CD4-positive, alpha-beta memory T cell (primary cell): ENCODE measurements at regions not wholly inside any gene's neighbourhood (a gene's known extent, or its start where the extent isn't known, plus 50 kb on each side); places are given as distances from the start of the nearest gene placed in this dataset.

Experiments
- CTCF ChIA-PET: fragments of 350-600 bp; sonication (Branson Sonifier 250); formaldehyde crosslinking; loops from one replicate; lab custom pipeline; 2021; ENCODE audit warnings: inconsistent platforms; ENCODE audit not compliant: partially characterized antibody; lab: Charles Lee
- POLR2A ChIA-PET: fragments of 350-600 bp; sonication (Branson Sonifier 250); formaldehyde crosslinking; loops from one replicate; lab custom pipeline; 2021; ENCODE audit not compliant: partially characterized antibody; lab: Charles Lee
- DNase-seq, 5 donors: peaks; one replicate each; pipeline versions ENCODE4 v3.0.0 to v3.0.0-alpha.2; 2020 to 2022; ENCODE audit warnings: mixed read lengths in 1 of 5
- H3K27ac ChIP-seq: one replicate; pipeline ENCODE4 v1.7.0; 2013; ENCODE audit warnings: low read depth, low read length
- H3K27me3 ChIP-seq: 2 replicates; pipeline ENCODE4 v1.7.0; 2013; ENCODE audit warnings: mild to moderate bottlenecking, low read length, moderate library complexity; ENCODE audit not compliant: insufficient read depth
- H3K36me3 ChIP-seq: 2 replicates; pipeline ENCODE4 v1.7.0; 2013; ENCODE audit warnings: mild to moderate bottlenecking, low read length, moderate library complexity; ENCODE audit not compliant: insufficient read depth
- H3K4me1 ChIP-seq: 2 replicates; pipeline ENCODE4 v1.7.0; 2013; ENCODE audit warnings: mild to moderate bottlenecking, low read length, moderate library complexity; ENCODE audit not compliant: insufficient read depth
- H3K4me3 ChIP-seq, 2 donors: one replicate each; pipeline ENCODE4 v1.7.0; 2013; ENCODE audit warnings: low read length in 2 of 2, mild to moderate bottlenecking in 1 of 2
- H3K9me3 ChIP-seq, 2 donors: one replicate each; pipeline ENCODE4 v1.7.0; 2013; ENCODE audit warnings: low read length in 2 of 2, control low read depth in 1 of 2; ENCODE audit not compliant: control insufficient read depth in 1 of 2
- H3K27ac Mint-ChIP-seq, 7 donors: one replicate each; pipeline ENCODE4 v1.8.0; 2020 to 2021; ENCODE audit warnings: mixed read lengths in 7 of 7, mild to moderate bottlenecking in 6 of 7, inconsistent platforms in 3 of 7, moderate library complexity in 3 of 7
- H3K27me3 Mint-ChIP-seq, 2 donors: one replicate each; pipeline ENCODE4 v1.8.0; 2020 to 2021; ENCODE audit warnings: mixed read lengths in 2 of 2
- H3K36me3 Mint-ChIP-seq, 2 donors: one replicate each; pipeline ENCODE4 v1.8.0; 2020 to 2021; ENCODE audit warnings: mixed read lengths in 2 of 2, inconsistent platforms in 1 of 2, mild to moderate bottlenecking in 1 of 2
- H3K4me1 Mint-ChIP-seq, 4 donors: one replicate each; pipeline ENCODE4 v1.8.0; 2020 to 2021; ENCODE audit warnings: mixed read lengths in 4 of 4, mild to moderate bottlenecking in 1 of 4
- H3K4me3 Mint-ChIP-seq, 8 donors: one replicate each; pipeline ENCODE4 v1.8.0; 2020 to 2021; ENCODE audit warnings: mixed read lengths in 8 of 8, mild to moderate bottlenecking in 7 of 8, moderate library complexity in 6 of 8, inconsistent platforms in 3 of 8
- H3K9me3 Mint-ChIP-seq, 8 donors: one replicate each; pipeline ENCODE4 v1.8.0; 2020 to 2021; ENCODE audit warnings: mixed read lengths in 8 of 8, mild to moderate bottlenecking in 5 of 8, inconsistent platforms in 3 of 8, moderate library complexity in 1 of 8
- intact Hi-C: fragments of 100-400 bp; cut with micrococcal nuclease; formaldehyde crosslinking; loops from one replicate; pipeline ENCODE4 v1.15.1; 2023

DNA sequence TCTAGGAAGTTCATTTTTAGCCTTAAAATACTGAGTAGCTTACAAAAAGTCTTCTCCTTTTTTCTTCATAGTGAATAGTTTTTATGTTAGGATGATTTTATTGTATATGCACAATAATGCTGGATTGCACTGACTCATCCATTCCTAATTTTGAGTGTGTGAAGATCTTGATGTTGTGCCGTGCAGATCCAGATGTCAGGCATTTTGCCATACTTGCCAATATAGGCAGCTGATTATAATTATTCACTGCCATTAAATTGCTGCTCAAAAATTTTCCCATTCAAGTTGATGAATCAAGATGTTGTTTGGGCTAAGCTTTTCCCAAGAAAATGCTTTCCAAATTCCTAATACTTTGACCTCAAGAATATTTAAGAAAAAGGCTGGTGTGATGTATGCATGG is 218.3 kb downstream of the AHR start:
- Histone ChIP-seq H3K27me3 (no peaks in the 10 kb centered on the region), H3K9me3 (no peaks in the 10 kb centered on the region), H3K27ac (no peak overlapping the region), H3K4me1 (no peaks in the 10 kb centered on the region), H3K4me3 (no peak overlapping the region), H3K36me3 (no peaks in the 10 kb centered on the region)
- no peaks in the 10 kb centered on the region for H3K9me3 Mint-ChIP-seq
- intact Hi-C loops: no loop called here
- H3K36me3 Mint-ChIP-seq: no peaks in the 10 kb centered on the region
- ChIA-PET POLR2A (no interaction called here), CTCF (no interaction called here)
- peaks cover 0 to 2% of the 10 kb centered on the region in 2 donors for H3K27me3 Mint-ChIP-seq
- peaks cover 0 to 2% (median 0%) of the 10 kb centered on the region in 4 donors for H3K4me1 Mint-ChIP-seq
- DNase-seq: no peak
- H3K27ac Mint-ChIP-seq: no peak overlapping the region
- no peak overlapping the region for H3K4me3 Mint-ChIP-seq

- intact Hi-C loops: no loop called here
- Histone ChIP-seq H3K27me3 (no peaks in the 10 kb centered on the region), H3K4me3 (no peak overlapping the region), H3K27ac (no peak overlapping the region), H3K36me3 (no peaks in the 10 kb centered on the region), H3K9me3 (no peaks in the 10 kb centered on the region), H3K4me1 (no peaks in the 10 kb centered on the region)
- Mint-ChIP-seq H3K4me1 (peaks cover 0 to 3% (median 0%) of the 10 kb centered on the region in 4 donors), H3K4me3 (no peak overlapping the region), H3K27ac (no peak overlapping the region), H3K27me3 (no peaks in the 10 kb centered on the region), H3K36me3 (no peaks in the 10 kb centered on the region), H3K9me3 (no peaks in the 10 kb centered on the region)
- ChIA-PET POLR2A (no interaction called here), CTCF (interaction anchor here (1.5 kb wide), 1 partner anchor 9 kb away, joined by 4 read pairs; no protein-coding TSS in a partner anchor)
- no peak for DNase-seq
These were observed 222.5 kb downstream of the AHR start for GRCh38 chr7:17520941-17521340.

- Histone ChIP-seq H3K9me3 (no peaks in the 10 kb centered on the region), H3K4me3 (no peak overlapping the region), H3K4me1 (no peaks in the 10 kb centered on the region), H3K36me3 (no peaks in the 10 kb centered on the region), H3K27me3 (no peaks in the 10 kb centered on the region), H3K27ac (no peak overlapping the region)
- CTCF ChIA-PET: no interaction called here
- DNase-seq: no peak
- H3K9me3 Mint-ChIP-seq: no peaks in the 10 kb centered on the region
- no peak overlapping the region for H3K4me3 Mint-ChIP-seq
- H3K27me3 Mint-ChIP-seq: no peaks in the 10 kb centered on the region
- intact Hi-C loops: no loop called here
- peaks cover 0 to 5% (median under 1%) of the 10 kb centered on the region in 4 donors for H3K4me1 Mint-ChIP-seq
- H3K27ac Mint-ChIP-seq: no peak overlapping the region
- no peaks in the 10 kb centered on the region for H3K36me3 Mint-ChIP-seq
- POLR2A ChIA-PET: no interaction called here
These were observed 223.0 kb downstream of the AHR start for GRCh38 chr7:17521437-17521836.

DNA sequence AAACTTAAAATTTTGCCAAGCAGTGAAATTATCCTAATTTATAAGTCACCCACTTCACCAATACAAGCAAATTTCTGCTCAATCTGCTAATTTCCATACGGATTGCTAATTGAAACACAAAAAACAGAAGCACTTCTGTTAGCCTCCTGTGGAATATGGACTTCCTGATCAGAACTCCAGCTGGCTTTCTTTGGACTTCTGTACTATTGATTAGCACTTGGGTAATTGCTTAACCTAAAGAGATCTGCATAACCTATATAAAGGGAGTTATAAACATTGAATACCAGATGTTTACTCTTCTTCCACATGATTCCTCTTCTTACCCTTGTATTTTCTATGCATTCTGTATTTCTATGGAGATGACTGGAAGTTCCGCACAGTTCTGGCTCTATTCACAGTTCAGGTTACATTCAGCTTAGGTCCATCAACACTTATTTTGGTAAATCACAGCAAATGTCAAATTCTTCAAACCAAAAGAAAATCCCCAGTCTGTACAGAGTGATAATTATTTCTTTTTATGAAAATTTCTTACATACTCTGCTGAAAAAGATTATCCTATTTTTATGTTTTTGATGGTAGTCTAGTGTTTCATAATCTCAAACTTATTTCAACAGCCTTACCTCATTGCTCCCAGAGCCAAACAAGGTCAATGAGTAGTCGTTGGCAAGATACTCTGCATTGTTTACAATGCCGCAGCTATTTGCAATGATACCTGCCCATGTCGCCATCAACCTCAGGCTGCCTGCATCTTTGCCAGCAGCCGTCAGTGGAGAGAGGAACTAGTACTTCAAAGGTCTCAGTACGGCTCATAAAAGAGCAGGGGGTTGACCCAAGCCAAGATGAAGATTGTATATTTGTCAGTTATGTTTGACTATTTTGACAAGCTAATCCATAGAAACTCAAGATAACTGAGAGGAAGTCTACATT is 225.6 kb downstream of the AHR start:
- H3K27me3 Mint-ChIP-seq: no peaks in the 10 kb centered on the region
- H3K4me3 Mint-ChIP-seq: peak overlapping the region in 3 of 8 donors; percentile 1 to 32 (median 12)
- POLR2A ChIA-PET: no interaction called here
- Histone ChIP-seq H3K9me3 (no peaks in the 10 kb centered on the region), H3K4me1 (no peaks in the 10 kb centered on the region), H3K27me3 (no peaks in the 10 kb centered on the region), H3K36me3 (no peaks in the 10 kb centered on the region), H3K27ac (no peak overlapping the region), H3K4me3 (no peak overlapping the region)
- H3K36me3 Mint-ChIP-seq: no peaks in the 10 kb centered on the region
- intact Hi-C loops: no loop called here
- H3K27ac Mint-ChIP-seq: peak overlapping the region in 1 of 7 donors; percentile 3
- peak in 2 of 5 donors; percentile 2 to 43 for DNase-seq
- no peaks in the 10 kb centered on the region for H3K9me3 Mint-ChIP-seq
- H3K4me1 Mint-ChIP-seq: peaks cover 0 to 5% (median under 1%) of the 10 kb centered on the region in 4 donors
- CTCF ChIA-PET: no interaction called here

GRCh38 chr7:17524746-17525145 is 226.3 kb downstream of the AHR start:
- Histone ChIP-seq H3K4me3 (no peak overlapping the region), H3K27ac (no peak overlapping the region), H3K9me3 (no peaks in the 10 kb centered on the region), H3K36me3 (no peaks in the 10 kb centered on the region), H3K27me3 (no peaks in the 10 kb centered on the region), H3K4me1 (no peaks in the 10 kb centered on the region)
- H3K27ac Mint-ChIP-seq: peak overlapping the region in 1 of 7 donors; percentile 3
- H3K4me1 Mint-ChIP-seq: peaks cover 0 to 5% (median under 1%) of the 10 kb centered on the region in 4 donors
- no peak for DNase-seq
- H3K36me3 Mint-ChIP-seq: no peaks in the 10 kb centered on the region
- H3K4me3 Mint-ChIP-seq: peak overlapping the region in 3 of 8 donors; percentile 1 to 32 (median 12)
- POLR2A ChIA-PET: no interaction called here
- H3K27me3 Mint-ChIP-seq: no peaks in the 10 kb centered on the region
- H3K9me3 Mint-ChIP-seq: no peaks in the 10 kb centered on the region
- CTCF ChIA-PET: no interaction called here
- intact Hi-C loops: no loop called here

GRCh38 chr7:17526621-17527020 is 228.2 kb downstream of the AHR start:
- Mint-ChIP-seq H3K27ac (peak overlapping the region in 1 of 7 donors; percentile 1), H3K4me1 (peaks cover 0 to 5% (median 2%) of the 10 kb centered on the region in 4 donors), H3K9me3 (no peaks in the 10 kb centered on the region), H3K4me3 (no peak overlapping the region), H3K27me3 (no peaks in the 10 kb centered on the region), H3K36me3 (no peaks in the 10 kb centered on the region)
- no peak overlapping the region for H3K4me3 ChIP-seq
- ChIA-PET CTCF (no interaction called here), POLR2A (no interaction called here)
- H3K27me3 ChIP-seq: no peaks in the 10 kb centered on the region
- no peaks in the 10 kb centered on the region for H3K4me1 ChIP-seq
- H3K27ac ChIP-seq: no peak overlapping the region
- H3K9me3 ChIP-seq: no peaks in the 10 kb centered on the region
- H3K36me3 ChIP-seq: no peaks in the 10 kb centered on the region
- DNase-seq: no peak
- intact Hi-C loops: no loop called here

DNA sequence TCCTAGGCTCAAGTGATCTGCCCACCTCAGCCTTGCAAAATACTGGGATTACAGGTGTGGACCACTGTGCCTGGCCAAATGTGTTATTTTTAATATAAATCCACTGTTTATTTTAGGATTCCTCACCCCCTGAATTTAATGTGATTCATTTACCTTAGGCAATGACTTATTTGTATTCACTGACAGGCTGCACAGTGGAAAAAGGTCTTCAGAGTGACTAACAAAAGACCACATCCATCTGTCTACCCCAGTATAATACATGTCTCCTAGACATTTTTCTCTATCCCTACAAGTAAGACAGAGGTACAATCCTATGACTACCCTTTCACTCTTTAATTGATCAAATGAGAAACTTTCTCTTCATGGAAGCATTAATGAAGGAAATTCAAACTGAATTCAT is 230.2 kb downstream of the AHR start:
- H3K27ac Mint-ChIP-seq: no peak overlapping the region
- H3K4me1 Mint-ChIP-seq: peaks cover 0 to 8% (median 4%) of the 10 kb centered on the region in 4 donors
- Histone ChIP-seq H3K9me3 (no peaks in the 10 kb centered on the region), H3K4me1 (no peaks in the 10 kb centered on the region), H3K27ac (no peak overlapping the region), H3K36me3 (no peaks in the 10 kb centered on the region), H3K27me3 (no peaks in the 10 kb centered on the region), H3K4me3 (no peak overlapping the region)
- peaks cover 0 to 3% of the 10 kb centered on the region in 2 donors for H3K27me3 Mint-ChIP-seq
- H3K4me3 Mint-ChIP-seq: no peak overlapping the region
- intact Hi-C loops: no loop called here
- no peaks in the 10 kb centered on the region for H3K36me3 Mint-ChIP-seq
- ChIA-PET POLR2A (no interaction called here), CTCF (no interaction called here)
- H3K9me3 Mint-ChIP-seq: no peaks in the 10 kb centered on the region
- no peak for DNase-seq
